B cell (primary cell): ENCODE measurements at regions not wholly inside any gene's neighbourhood (a gene's known extent, or its start where the extent isn't known, plus 50 kb on each side); places are given as distances from the start of the nearest gene placed in this dataset.

Experiments used
- ATAC-seq: fragments of 200-7000 bp; cut with Tn5 transposase; one replicate; pipeline ENCODE4 v1.10.0; 2021; ENCODE audit warnings: low read depth, mild to moderate bottlenecking, moderate number of reproducible peaks, moderate library complexity
- CTCF ChIA-PET: fragments of 350-600 bp; sonication (Branson Sonifier 250); formaldehyde crosslinking; loops from one replicate; lab custom pipeline; 2021; ENCODE audit warnings: antibody characterized with exemption, inconsistent platforms; lab: Charles Lee
- POLR2A ChIA-PET: fragments of 350-600 bp; sonication (Branson Sonifier 250); formaldehyde crosslinking; loops from one replicate; lab custom pipeline; 2021; ENCODE audit warnings: antibody characterized with exemption; lab: Charles Lee
- DNase-seq: peaks from one replicate; pipeline ENCODE4 v3.0.0; 2013
- H2AFZ ChIP-seq: 2 replicates; pipeline ENCODE4 v1.6.1; 2012; ENCODE audit warnings: mild to moderate bottlenecking, low read depth, low read length; ENCODE audit not compliant: insufficient read depth, poor library complexity, severe bottlenecking
- H3K27ac ChIP-seq, 2 donors: 1 replicate in 1 of 2; 2 replicates in 1 of 2; pipeline ENCODE4 v1.5.1; 2012 to 2013; ENCODE audit warnings: low read length in 2 of 2, mild to moderate bottlenecking in 2 of 2, moderate library complexity in 1 of 2
- H3K27me3 ChIP-seq, 4 experiments: fragments of 200-600 bp in 1 of 4; sonication (generic) in 1 of 4; replicated peaks in 1 of 4; 1 replicate in 2 of 4; 2 replicates in 2 of 4; pipeline versions ENCODE4 v1.6.1 to v1.7.0; 2013 to 2016; ENCODE audit warnings: low read length in 3 of 4, mild to moderate bottlenecking in 2 of 4, mixed read lengths in 1 of 4, moderate library complexity in 1 of 4; ENCODE audit not compliant: insufficient read depth in 4 of 4, control insufficient read depth in 3 of 4; ENCODE audit errors: control extremely low read depth in 1 of 4
- H3K36me3 ChIP-seq, 2 experiments: replicated peaks in 1 of 2; 1 replicate in 1 of 2; 2 replicates in 1 of 2; pipeline versions ENCODE4 v1.6.1 to v1.7.1; 2013; ENCODE audit warnings: low read length in 1 of 2; ENCODE audit not compliant: insufficient read depth in 2 of 2, control insufficient read depth in 1 of 2; ENCODE audit errors: control extremely low read depth in 1 of 2, extremely low read depth in 1 of 2
- H3K4me1 ChIP-seq, 2 donors: fragments of 200-600 bp in 1 of 2; sonication (generic) in 1 of 2; 1 replicate in 1 of 2; 2 replicates in 1 of 2; pipeline versions ENCODE4 v1.5.1 to v1.6.1; 2013 to 2017; ENCODE audit warnings: low read length in 2 of 2; ENCODE audit not compliant: control insufficient read depth in 2 of 2, insufficient read depth in 2 of 2
- H3K4me2 ChIP-seq: replicated peaks from 2 replicates; pipeline ENCODE3; 2012; ENCODE audit warnings: mild to moderate bottlenecking, low read depth, low read length; ENCODE audit not compliant: poor library complexity, severe bottlenecking
- H3K4me3 ChIP-seq, 5 experiments: fragments of 200-600 bp in 1 of 5; sonication (generic) in 1 of 5; 1 replicate in 3 of 5; 2 replicates in 2 of 5; pipeline versions ENCODE4 v1.5.1 to v1.7.0; 2011 to 2016; ENCODE audit warnings: low read length in 4 of 5, mild to moderate bottlenecking in 4 of 5, low read depth in 2 of 5, control low read depth in 1 of 5, moderate library complexity in 1 of 5; ENCODE audit not compliant: insufficient read depth in 1 of 5; ENCODE audit errors: control extremely low read depth in 1 of 5, extremely low read depth in 1 of 5
- H3K79me2 ChIP-seq: fragments of 200-600 bp; sonication (generic); one replicate; pipeline ENCODE4 v1.6.0; 2016; ENCODE audit warnings: low read length; ENCODE audit not compliant: control insufficient read depth, insufficient read depth
- H3K9ac ChIP-seq: fragments of 200-600 bp; sonication (generic); 2 replicates; pipeline ENCODE4 v1.6.1; 2017; ENCODE audit warnings: mild to moderate bottlenecking, low read length, moderate library complexity
- H3K9me3 ChIP-seq, 3 donors: one replicate each; pipeline versions ENCODE4 v1.6.1 to v1.7.1; 2013; ENCODE audit warnings: low read length in 2 of 3; ENCODE audit not compliant: control insufficient read depth in 2 of 3, insufficient read depth in 1 of 3; ENCODE audit errors: control extremely low read depth in 1 of 3
- H4K20me1 ChIP-seq: 2 replicates; pipeline ENCODE4 v1.6.0; 2012; ENCODE audit warnings: mild to moderate bottlenecking, low read length; ENCODE audit not compliant: insufficient read depth, control insufficient read depth, poor library complexity, severe bottlenecking
- H3K27ac Mint-ChIP-seq: one replicate; pipeline ENCODE4 v1.8.0; 2021; ENCODE audit warnings: mixed read lengths
- H3K27me3 Mint-ChIP-seq: one replicate; pipeline ENCODE4 v1.8.0; 2021; ENCODE audit warnings: mixed read lengths
- H3K4me1 Mint-ChIP-seq: one replicate; pipeline ENCODE4 v1.8.0; 2021; ENCODE audit warnings: mixed read lengths
- H3K4me3 Mint-ChIP-seq: one replicate; pipeline ENCODE4 v1.8.0; 2021; ENCODE audit warnings: mixed read lengths
- H3K9me3 Mint-ChIP-seq: one replicate; pipeline ENCODE4 v1.8.0; 2022; ENCODE audit warnings: mixed read lengths; ENCODE audit not compliant: insufficient read depth
- CTCF ChIP-seq: fragments of 200-600 bp; IDR thresholded peaks from one replicate; pipeline ENCODE4 v1.8.0; 2022; ENCODE audit warnings: antibody characterized with exemption, mild to moderate bottlenecking
- EZH2 ChIP-seq: IDR thresholded peaks from 2 replicates; pipeline ENCODE4 v1.6.1; 2012; ENCODE audit warnings: borderline replicate concordance, low read depth, mild to moderate bottlenecking, moderate library complexity, low read length; ENCODE audit not compliant: insufficient read depth, poor library complexity, severe bottlenecking
- WGBS: methylation state at CpG from one replicate; pipeline ENCODE4 v1.1.5; 2013; ENCODE audit warnings: missing lambda C conversion rate; ENCODE audit not compliant: insufficient coverage; 5-methylcytosine and 5-hydroxymethylcytosine counted together
- intact Hi-C: fragments of 100-400 bp; cut with micrococcal nuclease; formaldehyde crosslinking; loops from one replicate; pipeline ENCODE4 v1.10.0; 2022

GRCh38 chr13:112193463-112194166, 126.7 kb downstream of the SOX1 start:
- Histone ChIP-seq H3K79me2 (no peaks in the 10 kb centered on the region), H3K27ac (no peak overlapping the region), H3K9me3 (peaks cover 0 to 19% (median 0%) of the 10 kb centered on the region in 3 donors), H3K4me3 (no peak overlapping the region), H3K9ac (no peak overlapping the region), H3K27me3 (no peaks in the 10 kb centered on the region), H3K36me3 (no peaks in the 10 kb centered on the region), H2AFZ (no peak overlapping the region), H4K20me1 (no peaks in the 10 kb centered on the region), H3K4me1 (no peaks in the 10 kb centered on the region), H3K4me2 (no peak overlapping the region)
- DNase-seq: no peak
- Mint-ChIP-seq H3K4me1 (no peaks in the 10 kb centered on the region), H3K9me3 (peaks cover 2% of the 10 kb centered on the region), H3K4me3 (no peak overlapping the region), H3K27ac (no peak overlapping the region), H3K27me3 (no peaks in the 10 kb centered on the region)
- TF ChIP-seq CTCF (no peak), EZH2 (no peak)
- intact Hi-C loops: no loop called here
- WGBS: 92% methylated on average over 12 of the region's 15 CpGs
- CTCF ChIA-PET: no interaction called here
- ATAC-seq: no peak
- POLR2A ChIA-PET: no interaction called here

GRCh38 chr13:112194167-112194530, 127.2 kb downstream of the SOX1 start:
- Histone ChIP-seq H3K4me1 (no peaks in the 10 kb centered on the region), H3K4me2 (no peak overlapping the region), H3K36me3 (no peaks in the 10 kb centered on the region), H4K20me1 (no peaks in the 10 kb centered on the region), H3K4me3 (no peak overlapping the region), H3K79me2 (no peaks in the 10 kb centered on the region), H3K9me3 (peaks cover 0 to 21% (median 0%) of the 10 kb centered on the region in 3 donors), H3K9ac (no peak overlapping the region), H2AFZ (no peak overlapping the region), H3K27me3 (no peaks in the 10 kb centered on the region), H3K27ac (no peak overlapping the region)
- Mint-ChIP-seq H3K4me3 (no peak overlapping the region), H3K4me1 (no peaks in the 10 kb centered on the region), H3K9me3 (peaks cover 2% of the 10 kb centered on the region), H3K27me3 (no peaks in the 10 kb centered on the region), H3K27ac (no peak overlapping the region)
- 95% methylated on average over 22 of the region's 22 CpGs for WGBS
- ChIA-PET POLR2A (no interaction called here), CTCF (no interaction called here)
- no peak for TF ChIP-seq EZH2
- no peak for TF ChIP-seq CTCF
- no peak for DNase-seq
- intact Hi-C loops: no loop called here
- no peak for ATAC-seq
